ENCODE measurements at regions not wholly inside any gene's neighbourhood (a gene's known extent, or its start where the extent isn't known, plus 50 kb on each side); places are given as distances from the start of the nearest gene placed in this dataset.
"Not testable (repeated sequence)": the region's sequence is repeated elsewhere in the genome, so short reads cannot be mapped to it uniquely, and the experiment has no call there.

DNA sequence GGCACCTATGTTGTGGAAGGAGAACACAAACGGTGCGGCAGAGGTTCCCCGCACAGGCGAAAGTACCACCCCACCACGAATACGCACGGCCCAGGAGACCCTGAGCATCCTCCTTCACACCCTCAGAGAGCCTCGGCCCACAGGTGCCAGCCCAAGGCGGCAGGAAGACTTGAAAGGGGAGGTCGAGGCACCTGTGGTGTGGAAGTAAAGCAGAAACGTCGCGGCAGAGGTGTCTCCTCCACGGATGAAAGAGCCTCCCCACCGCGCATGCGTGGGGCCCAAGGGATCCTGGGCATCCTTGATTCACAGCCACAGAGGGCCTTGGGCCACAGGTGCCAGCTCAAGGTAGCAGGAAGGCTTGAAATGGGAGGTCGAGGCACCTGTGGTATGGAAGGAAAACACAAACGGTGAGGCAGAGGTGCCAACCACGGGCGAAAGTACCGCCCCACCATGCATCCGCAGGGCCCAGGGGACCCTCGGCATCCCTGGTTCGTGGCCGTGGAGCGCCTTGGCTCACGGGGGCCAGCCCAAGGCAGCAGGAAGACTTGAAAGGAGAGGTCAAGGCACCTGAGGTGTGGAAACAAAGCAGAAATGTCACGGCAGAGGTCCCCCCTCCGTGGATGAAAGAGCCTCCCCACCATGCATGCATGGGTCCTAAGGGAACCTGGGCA, 380.1 kb downstream of the ALG10 start:
- DNase-seq (ENCODE audit: low read depth in 2 of 3, low spot score in 1 of 3), result no peak

DNA sequence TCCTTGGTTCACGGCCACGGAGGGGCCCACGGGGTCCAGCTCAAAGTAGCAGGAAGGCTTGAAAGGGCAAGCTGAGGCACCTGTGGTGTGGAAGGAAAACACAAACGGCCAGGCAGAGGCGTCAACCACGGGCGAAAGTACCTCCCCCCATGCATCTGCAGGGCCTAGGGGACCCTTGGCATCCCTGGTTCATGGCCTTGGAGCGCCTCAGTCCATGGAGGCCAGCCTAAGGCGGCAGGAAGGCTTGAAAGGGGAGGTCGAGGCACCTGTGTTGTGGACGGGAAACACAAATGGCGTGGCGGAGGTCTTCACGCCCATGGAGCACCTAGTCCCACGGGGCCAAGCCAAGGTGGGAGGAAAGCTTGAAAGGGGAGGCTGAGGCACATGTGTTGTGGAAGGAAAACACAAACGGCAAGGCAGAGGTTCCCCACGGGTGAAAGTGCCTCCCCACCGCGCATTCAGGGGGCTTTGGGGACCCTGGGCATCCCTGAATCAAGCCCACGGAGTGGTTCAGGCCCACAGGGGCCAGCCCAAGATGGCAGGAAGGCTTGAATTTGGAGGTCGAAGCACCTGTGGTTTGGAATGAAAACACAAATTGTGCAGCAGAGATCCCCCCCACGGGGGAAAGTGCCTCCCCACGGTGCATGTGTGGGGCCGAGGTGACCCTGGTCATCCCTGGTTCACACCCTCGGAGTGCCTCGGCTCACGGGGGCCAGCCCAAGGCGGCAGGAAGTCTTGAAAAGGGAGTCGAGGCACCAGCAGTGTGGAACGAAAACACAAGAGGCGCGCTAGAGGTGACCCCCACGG, 380.8 kb downstream of the ALG10 start:
- no peak for DNase-seq (ENCODE audit: low read depth in 2 of 3, low spot score in 1 of 3)

- no peak for DNase-seq (ENCODE audit: low read depth in 2 of 3, low spot score in 1 of 3)
These were observed 381.5 kb downstream of the ALG10 start for GRCh38 chr12:34403706-34404376.

- DNase-seq (ENCODE audit: low read depth in 2 of 3, low spot score in 1 of 3), result no peak
These were observed 382.3 kb downstream of the ALG10 start for GRCh38 chr12:34404377-34405285.

- DNase-seq (ENCODE audit: low read depth in 2 of 3, low spot score in 1 of 3), result no peak
These were observed 383.3 kb downstream of the ALG10 start for GRCh38 chr12:34405286-34406227.

DNA sequence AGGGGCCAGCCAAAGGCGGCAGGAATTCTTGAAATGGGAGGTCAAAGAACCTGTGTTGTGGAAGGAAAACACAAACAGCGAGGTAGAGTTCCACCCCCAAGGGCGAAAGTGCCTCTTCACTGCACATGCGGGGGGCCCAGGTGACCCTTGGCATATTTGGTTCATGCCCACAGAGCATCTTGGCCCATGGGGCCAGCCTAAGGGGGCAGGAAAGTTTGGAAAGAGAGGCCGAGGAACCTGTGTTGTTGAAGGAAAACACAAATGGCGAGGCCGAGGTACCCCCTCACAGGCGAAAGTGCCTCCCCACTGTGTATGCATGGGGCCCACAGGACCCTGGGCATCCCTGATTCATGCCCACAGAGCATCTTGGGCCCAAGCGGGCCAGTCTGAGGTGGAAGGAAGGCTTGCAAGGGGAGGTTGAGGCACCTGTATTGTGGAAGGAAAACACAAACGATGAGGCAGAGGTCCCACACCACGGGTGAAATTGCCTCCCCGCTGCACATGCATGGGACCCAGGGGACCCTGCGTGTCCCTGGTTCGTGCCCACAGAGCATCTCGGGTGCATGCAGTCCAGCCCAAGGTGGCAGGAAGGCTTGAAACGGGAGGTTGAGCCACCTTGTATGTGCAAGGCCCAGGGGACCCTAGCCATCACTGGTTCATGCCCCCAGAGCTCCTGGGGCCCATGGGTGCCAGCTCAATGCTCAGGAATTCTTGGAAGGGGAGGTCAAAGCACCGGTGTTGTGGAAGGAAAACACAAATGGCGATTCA, 384.1 kb downstream of the ALG10 start:
- no peak for DNase-seq (ENCODE audit: low read depth in 2 of 3, low spot score in 1 of 3)

- no peak for DNase-seq (ENCODE audit: low read depth in 2 of 3, low spot score in 1 of 3)
These were observed 384.7 kb downstream of the ALG10 start for GRCh38 chr12:34406996-34407300.

DNA sequence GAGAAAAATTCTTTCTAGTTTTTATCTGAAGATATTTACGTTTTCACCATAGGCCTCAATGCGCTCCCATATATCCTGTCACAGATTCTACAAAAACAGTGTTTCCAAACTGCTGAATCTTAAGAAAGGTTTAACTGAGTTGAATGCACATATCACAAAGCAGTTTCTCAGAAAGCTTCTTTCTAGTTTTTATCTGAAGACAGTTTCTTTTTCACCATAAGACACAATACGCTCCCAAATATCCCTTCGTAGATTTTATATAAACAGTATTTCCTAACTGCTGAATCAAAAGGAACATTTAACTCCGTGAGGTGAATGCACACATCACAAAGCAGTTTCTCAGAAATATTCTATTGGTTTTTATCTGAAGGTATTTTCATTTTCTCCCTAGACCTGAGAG, 385.5 kb downstream of the ALG10 start:
- DNase-seq (ENCODE audit: low read depth in 2 of 3, low spot score in 1 of 3), result no peak

DNA sequence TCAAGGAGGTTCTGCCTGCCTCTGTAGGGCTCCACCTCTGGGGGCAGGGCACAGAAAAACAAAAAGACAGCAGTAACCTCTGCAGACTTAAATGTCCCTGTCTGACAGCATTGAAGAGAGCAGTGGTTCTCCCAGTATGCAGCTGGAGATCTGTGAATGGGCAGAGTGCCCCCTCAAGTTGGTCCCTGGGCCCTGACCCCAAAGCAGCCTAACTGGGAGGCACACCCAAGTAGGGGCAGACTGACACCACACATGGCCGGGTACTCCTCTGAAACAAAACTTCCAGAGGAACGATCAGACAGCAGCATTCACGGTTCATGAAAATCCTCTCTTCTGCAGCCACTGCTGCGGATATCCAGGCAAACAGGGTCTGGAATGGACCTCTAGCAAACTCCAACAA, 409.2 kb downstream of the ALG10 start:
- not testable (repeated sequence) for DNase-seq (ENCODE audit: low read depth in 2 of 3, low spot score in 1 of 3)

Data from stimulated activated CD4-positive, alpha-beta T cell treated with anti-CD3 and anti-CD28 coated beads, Interleukin-12 subunit alpha, Interleukin-12 subunit beta, amount 100 ng/mL, for 48 hours (primary cell).